DMS153 treated with DMSO at 0.1 percent for 48 hours (cell line): ENCODE measurements at regions not wholly inside any gene's neighbourhood (a gene's known extent, or its start where the extent isn't known, plus 50 kb on each side); places are given as distances from the start of the nearest gene placed in this dataset.
"Not testable (repeated sequence)": the region's sequence is repeated elsewhere in the genome, so short reads cannot be mapped to it uniquely, and the experiment has no call there.

Experiments
- DNase-seq: peaks from one replicate; lab custom pipeline; 2025; ENCODE audit not compliant: unreplicated experiment; lab: John Stamatoyannopoulos, UW

GRCh38 chr9:82489201-82489821, 500.7 kb downstream of the SPATA31D1 start:
- DNase-seq = no peak

- no peak for DNase-seq
These were observed 501.5 kb downstream of the SPATA31D1 start for GRCh38 chr9:82490019-82490499.

- DNase-seq = not testable (repeated sequence)
These were observed 502.2 kb downstream of the SPATA31D1 start for GRCh38 chr9:82490821-82491220.

- DNase-seq = no peak
These were observed 503.0 kb downstream of the SPATA31D1 start for GRCh38 chr9:82491604-82492003.

GRCh38 chr9:82492274-82492673, 503.7 kb downstream of the SPATA31D1 start:
- DNase-seq = no peak

- DNase-seq = no peak
These were observed 507.6 kb downstream of the SPATA31D1 start for GRCh38 chr9:82495884-82496777.

GRCh38 chr9:82498541-82499317, 510.2 kb downstream of the SPATA31D1 start:
- DNase-seq = no peak

GRCh38 chr9:82499337-82499736, 510.8 kb downstream of the SPATA31D1 start:
- DNase-seq = no peak

DNA sequence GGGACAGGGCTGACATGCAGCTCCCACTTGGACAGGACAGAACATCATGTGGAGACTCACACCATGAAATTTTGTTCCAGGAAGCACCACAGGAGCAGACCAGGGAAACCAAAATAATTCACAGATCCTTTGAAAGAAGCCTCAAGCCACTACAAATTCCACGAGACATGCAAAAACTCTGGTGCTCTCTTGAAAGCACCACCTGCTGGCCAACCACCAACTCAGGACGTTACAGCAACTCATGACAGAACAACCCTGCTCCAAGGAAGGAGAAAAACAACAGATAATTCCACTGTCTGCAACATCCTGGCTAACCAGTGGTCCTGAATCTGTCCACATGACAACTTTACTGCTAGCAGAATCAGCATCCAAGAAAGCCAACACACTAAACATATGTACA, 516.0 kb downstream of the SPATA31D1 start:
- DNase-seq = no peak

DNA sequence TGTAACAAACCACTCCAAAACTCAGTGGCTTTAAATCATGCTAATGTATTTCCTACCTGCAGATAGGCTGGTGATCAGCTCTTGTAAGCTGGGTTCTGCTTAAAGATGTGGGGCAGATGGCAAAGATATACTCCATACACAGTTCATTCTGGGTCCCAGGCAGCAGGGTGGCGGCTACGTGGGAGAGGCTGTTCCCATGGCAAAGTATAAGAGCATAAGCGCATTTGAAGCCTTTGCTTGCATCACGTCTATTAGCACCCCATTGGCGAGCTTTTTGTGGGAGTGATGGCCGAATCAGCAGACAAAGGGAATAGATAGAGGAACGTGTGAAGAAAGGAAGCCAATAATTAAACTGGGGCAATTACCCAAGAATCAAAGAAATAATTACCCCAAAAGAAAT, 523.1 kb downstream of the SPATA31D1 start:
- DNase-seq = no peak

DNA sequence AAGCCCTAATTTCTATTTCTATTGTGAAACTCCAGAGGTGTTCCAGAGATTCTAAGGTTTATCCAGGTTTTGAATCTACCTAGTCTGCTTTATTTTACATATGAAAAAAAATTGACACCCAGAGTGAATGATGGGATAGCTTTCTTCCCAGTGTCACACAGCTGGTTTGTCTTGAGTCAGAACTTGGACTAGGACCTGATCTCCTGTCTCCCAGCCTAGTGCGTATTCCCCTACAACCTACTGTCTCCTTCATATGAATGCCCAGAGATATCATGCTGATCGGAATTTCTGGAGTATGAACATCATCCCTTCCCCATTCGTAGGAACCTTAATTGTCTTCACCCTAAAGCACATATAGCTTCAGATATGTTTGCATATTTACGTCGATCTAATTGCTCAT, 524.2 kb downstream of the SPATA31D1 start:
- no peak for DNase-seq

GRCh38 chr9:82513242-82513751, 524.7 kb downstream of the SPATA31D1 start:
- no peak for DNase-seq

DNA sequence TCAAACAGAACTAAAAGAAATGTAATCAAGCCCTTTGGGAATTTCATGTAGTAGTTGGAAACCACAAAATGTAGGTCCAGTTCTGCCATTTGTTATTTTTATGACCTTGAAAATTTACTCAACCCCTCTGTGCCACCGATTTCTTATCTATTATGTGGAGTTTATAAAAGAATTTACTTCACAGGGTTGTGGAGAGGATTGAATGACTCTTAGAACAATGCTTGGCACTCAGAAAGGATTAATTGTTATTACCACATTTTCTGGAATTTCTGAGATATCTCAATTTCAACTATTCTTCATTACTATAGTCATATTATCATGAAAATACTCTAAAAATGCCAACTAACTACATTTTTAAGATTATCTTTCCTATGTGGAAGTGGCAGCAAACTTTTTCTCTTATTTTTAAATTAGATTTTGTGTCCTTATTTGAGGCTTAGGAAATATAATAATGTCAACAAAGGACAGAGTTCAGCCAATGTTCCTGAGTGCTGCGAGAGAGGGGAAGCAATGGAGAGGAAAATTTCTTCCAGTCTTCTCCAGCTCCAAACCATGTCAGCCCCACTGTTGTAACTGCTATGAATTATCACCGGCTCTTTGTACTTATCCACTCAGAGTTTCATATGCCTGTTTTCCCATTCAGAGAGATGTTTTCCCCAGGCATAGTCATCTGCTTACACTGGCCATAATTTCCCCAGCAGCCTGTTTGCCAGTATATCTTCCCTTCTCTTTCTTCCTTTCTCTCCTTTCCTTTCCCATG, 525.6 kb downstream of the SPATA31D1 start:
- DNase-seq = no peak

DNA sequence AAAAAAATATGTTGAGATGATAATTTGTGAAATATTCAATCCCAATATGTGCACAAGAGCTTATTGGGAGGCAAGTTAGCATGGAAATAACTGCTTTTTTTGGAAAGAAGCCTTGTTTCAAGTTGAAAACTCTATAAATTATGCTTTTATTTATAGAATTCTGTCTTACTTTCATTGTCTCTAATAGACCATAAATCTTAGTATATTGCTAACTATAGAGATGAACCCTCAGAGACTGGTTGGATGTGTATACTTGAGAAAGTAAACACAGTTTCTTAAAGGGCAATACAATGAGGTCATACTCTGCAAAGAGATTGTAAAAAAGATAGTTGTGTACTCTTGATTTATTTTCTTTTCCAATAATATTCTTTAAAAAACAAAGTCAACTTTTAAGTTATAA, 530.3 kb downstream of the SPATA31D1 start:
- DNase-seq = no peak

DNA sequence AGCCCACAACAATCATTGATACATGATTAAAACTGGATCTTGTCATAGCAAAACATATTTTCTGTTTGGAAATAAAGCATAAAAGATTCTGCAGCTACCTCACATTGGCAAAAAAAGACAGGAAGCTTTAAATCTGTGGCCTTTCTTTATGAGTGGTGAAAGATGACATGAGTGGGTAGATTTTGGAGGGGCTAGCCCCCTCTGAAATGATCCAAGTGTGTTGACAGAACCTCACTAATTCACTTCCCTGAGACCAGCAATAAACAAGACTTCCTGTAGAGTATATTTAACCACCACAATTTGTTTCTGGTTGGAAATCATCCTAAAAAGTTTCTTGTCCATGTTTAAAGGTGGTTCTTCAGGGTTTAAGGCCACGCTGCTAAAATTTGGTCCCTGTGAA, 530.8 kb downstream of the SPATA31D1 start:
- DNase-seq = no peak

DNA sequence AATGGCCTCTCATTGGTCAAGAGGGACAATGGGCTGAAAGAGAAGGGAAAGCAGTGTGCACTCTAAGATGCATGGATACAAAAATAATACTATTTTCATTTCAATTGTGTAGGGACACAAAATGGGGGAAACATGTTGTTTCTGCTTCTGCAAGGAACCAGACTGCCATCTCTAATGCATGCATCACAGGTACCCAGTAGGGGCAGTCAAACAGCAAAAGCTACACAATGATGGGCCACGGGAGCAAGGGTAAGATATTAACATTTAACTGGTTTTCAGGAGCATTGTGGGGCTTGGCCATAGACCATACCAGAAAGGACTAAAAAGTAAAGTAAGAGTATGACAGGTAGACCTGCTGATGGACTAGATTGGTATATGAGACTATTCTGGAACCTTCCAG, 535.8 kb downstream of the SPATA31D1 start:
- DNase-seq = no peak

DNA sequence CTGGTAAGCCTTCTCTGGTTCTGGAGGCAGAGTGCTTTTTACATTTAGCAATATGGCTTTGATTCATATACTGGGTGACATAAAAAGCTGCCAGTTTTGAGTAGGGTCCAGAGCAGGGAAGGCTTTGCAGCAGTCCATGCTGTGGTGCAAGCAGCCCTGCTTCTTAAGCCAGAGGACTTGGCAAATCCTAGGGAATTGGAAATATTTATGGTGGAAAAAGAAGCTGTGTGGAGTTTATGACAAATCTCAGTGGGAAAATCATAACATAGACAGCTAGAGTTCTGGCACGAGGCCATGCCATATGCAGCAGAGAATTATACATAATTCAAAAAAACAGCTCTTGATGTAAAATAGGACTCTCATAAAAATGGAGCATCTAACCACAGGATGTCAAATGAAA, 536.4 kb downstream of the RASEF start:
- DNase-seq = no peak

- no peak for DNase-seq
These were observed 531.1 kb downstream of the RASEF start for GRCh38 chr9:82531795-82532194.

- no peak for DNase-seq
These were observed 530.3 kb downstream of the RASEF start for GRCh38 chr9:82532504-82533180.

DNA sequence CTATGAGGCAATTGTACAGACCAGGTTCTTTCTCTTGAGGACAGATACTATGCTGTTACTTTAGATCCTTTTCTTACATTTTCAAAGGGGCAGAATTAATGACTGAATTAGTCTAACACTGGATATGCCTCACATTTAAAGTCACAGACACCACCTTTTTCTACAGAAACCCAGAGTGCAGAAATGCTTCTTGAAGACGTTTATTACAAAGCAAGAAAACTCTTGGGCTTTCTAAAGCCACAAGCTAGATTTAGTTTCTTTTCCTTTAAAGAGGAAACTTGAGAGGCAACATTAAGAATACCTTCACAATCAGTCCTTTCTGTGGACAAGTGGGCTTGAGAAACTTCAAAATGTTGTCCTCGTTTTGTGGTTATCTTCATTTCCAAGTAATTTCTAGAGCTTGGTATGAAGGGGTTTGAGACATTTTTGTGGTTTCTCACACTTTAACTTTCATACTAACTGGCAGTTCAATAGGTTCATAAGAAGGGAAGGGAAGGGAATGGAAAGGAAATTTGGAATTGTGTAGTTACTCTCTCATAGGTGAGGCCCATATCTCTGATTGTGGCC, 527.4 kb downstream of the RASEF start:
- DNase-seq = no peak
